HL-60 (cell line): ENCODE measurements at regions not wholly inside any gene's neighbourhood (a gene's known extent, or its start where the extent isn't known, plus 50 kb on each side); places are given as distances from the start of the nearest gene placed in this dataset.

ENCODE experiments used
- DNase-seq, 2 experiments: peaks; one replicate each; pipeline ENCODE4 v3.0.0-alpha.2; 2010 to 2020; ENCODE audit warnings: low read depth in 1 of 2, low spot score in 1 of 2
- H3K27ac ChIP-seq: fragments of 250-450 bp; sonication (Bioruptor Pico); replicated peaks from 2 replicates; pipeline ENCODE4 v1.5.1; 2020; ENCODE audit warnings: mild to moderate bottlenecking, moderate library complexity
- H3K27me3 ChIP-seq: fragments of 250-450 bp; sonication (Bioruptor Pico); 2 replicates; pipeline ENCODE4 v1.5.1; 2021; ENCODE audit warnings: mild to moderate bottlenecking, moderate library complexity; ENCODE audit not compliant: insufficient read depth, poor library complexity, severe bottlenecking
- H3K4me3 ChIP-seq: replicated peaks from 2 replicates; pipeline ENCODE4 v1.5.1; 2011; ENCODE audit warnings: mild to moderate bottlenecking, control low read depth, low read length; ENCODE audit not compliant: insufficient read depth
- GABPA ChIP-seq: IDR thresholded peaks from 2 replicates; pipeline ENCODE4 v1.6.1; 2012; ENCODE audit warnings: low read depth
- POLR2AphosphoS5 ChIP-seq: IDR thresholded peaks from 2 replicates; pipeline ENCODE4 v1.6.1; 2012; ENCODE audit warnings: low read depth
- SPI1 ChIP-seq: IDR thresholded peaks from 2 replicates; pipeline ENCODE4 v1.6.1; 2012; ENCODE audit warnings: low read depth, mild to moderate bottlenecking, borderline replicate concordance
- TF ChIP-seq, protein P1 (sequence below): IDR thresholded peaks from one replicate; pipeline ENCODE4 v1.5.1; 2011; ENCODE audit warnings: low read length, control low read depth, inconsistent platforms; ENCODE audit not compliant: insufficient read depth
- TF ChIP-seq, protein P2 (sequence below): IDR thresholded peaks from 2 replicates; pipeline ENCODE4 v1.6.1; 2012; ENCODE audit warnings: low read depth; ENCODE audit not compliant: insufficient replicate concordance

- Histone ChIP-seq H3K27me3 (no peaks in the 10 kb centered on the region), H3K4me3 (no peak overlapping the region), H3K27ac (no peak overlapping the region)
- DNase-seq = no peak
- TF ChIP-seq, protein P1, sequence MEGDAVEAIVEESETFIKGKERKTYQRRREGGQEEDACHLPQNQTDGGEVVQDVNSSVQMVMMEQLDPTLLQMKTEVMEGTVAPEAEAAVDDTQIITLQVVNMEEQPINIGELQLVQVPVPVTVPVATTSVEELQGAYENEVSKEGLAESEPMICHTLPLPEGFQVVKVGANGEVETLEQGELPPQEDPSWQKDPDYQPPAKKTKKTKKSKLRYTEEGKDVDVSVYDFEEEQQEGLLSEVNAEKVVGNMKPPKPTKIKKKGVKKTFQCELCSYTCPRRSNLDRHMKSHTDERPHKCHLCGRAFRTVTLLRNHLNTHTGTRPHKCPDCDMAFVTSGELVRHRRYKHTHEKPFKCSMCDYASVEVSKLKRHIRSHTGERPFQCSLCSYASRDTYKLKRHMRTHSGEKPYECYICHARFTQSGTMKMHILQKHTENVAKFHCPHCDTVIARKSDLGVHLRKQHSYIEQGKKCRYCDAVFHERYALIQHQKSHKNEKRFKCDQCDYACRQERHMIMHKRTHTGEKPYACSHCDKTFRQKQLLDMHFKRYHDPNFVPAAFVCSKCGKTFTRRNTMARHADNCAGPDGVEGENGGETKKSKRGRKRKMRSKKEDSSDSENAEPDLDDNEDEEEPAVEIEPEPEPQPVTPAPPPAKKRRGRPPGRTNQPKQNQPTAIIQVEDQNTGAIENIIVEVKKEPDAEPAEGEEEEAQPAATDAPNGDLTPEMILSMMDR = no peak
- TF ChIP-seq POLR2AphosphoS5 = no peak
- TF ChIP-seq, protein P2, sequence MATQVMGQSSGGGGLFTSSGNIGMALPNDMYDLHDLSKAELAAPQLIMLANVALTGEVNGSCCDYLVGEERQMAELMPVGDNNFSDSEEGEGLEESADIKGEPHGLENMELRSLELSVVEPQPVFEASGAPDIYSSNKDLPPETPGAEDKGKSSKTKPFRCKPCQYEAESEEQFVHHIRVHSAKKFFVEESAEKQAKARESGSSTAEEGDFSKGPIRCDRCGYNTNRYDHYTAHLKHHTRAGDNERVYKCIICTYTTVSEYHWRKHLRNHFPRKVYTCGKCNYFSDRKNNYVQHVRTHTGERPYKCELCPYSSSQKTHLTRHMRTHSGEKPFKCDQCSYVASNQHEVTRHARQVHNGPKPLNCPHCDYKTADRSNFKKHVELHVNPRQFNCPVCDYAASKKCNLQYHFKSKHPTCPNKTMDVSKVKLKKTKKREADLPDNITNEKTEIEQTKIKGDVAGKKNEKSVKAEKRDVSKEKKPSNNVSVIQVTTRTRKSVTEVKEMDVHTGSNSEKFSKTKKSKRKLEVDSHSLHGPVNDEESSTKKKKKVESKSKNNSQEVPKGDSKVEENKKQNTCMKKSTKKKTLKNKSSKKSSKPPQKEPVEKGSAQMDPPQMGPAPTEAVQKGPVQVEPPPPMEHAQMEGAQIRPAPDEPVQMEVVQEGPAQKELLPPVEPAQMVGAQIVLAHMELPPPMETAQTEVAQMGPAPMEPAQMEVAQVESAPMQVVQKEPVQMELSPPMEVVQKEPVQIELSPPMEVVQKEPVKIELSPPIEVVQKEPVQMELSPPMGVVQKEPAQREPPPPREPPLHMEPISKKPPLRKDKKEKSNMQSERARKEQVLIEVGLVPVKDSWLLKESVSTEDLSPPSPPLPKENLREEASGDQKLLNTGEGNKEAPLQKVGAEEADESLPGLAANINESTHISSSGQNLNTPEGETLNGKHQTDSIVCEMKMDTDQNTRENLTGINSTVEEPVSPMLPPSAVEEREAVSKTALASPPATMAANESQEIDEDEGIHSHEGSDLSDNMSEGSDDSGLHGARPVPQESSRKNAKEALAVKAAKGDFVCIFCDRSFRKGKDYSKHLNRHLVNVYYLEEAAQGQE = no peak
- no peak for TF ChIP-seq GABPA
- no peak for TF ChIP-seq SPI1
Measured at GRCh38 chr4:14669371-14669770, 332.9 kb upstream of the CPEB2 start.

DNA sequence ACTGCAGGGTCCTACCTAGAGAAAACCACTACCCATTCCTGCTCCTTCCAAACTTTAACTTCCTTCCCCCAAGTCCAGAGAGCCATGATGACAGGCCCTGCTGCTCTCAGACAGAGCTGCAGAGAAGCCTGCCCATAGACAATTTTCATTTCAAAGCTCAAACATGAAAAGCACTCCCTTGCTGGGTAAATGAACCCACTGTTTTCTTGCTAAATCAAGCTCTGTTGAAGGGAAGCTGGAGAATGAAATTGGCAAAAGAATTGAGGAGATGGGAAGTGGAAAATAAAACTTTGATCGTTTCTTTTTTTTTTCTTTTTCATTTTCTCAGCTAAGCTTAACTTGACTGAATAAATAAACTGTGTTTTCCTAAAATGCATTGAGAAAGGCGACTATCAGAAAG is 331.1 kb upstream of the CPEB2 start:
- no peaks in the 10 kb centered on the region for H3K27me3 ChIP-seq
- H3K4me3 ChIP-seq = no peak overlapping the region
- TF ChIP-seq, protein P2 = no peak
- TF ChIP-seq GABPA = no peak
- TF ChIP-seq POLR2AphosphoS5 = no peak
- TF ChIP-seq SPI1 = no peak
- TF ChIP-seq, protein P1 = no peak
- no peak for DNase-seq
- H3K27ac ChIP-seq = no peak overlapping the region

GRCh38 chr4:14675279-14675985 is 326.8 kb upstream of the CPEB2 start:
- DNase-seq = no peak
- Histone ChIP-seq H3K4me3 (no peak overlapping the region), H3K27ac (no peak overlapping the region), H3K27me3 (no peaks in the 10 kb centered on the region)
- TF ChIP-seq GABPA (no peak), SPI1 (no peak), POLR2AphosphoS5 (no peak)
- TF ChIP-seq, protein P1 = no peak
- TF ChIP-seq, protein P2 = no peak
